ENCODE measurements at regions not wholly inside any gene's neighbourhood (a gene's known extent, or its start where the extent isn't known, plus 50 kb on each side); places are given as distances from the start of the nearest gene placed in this dataset.
"Not testable (repeated sequence)": the region's sequence is repeated elsewhere in the genome, so short reads cannot be mapped to it uniquely, and the experiment has no call there.

DNA sequence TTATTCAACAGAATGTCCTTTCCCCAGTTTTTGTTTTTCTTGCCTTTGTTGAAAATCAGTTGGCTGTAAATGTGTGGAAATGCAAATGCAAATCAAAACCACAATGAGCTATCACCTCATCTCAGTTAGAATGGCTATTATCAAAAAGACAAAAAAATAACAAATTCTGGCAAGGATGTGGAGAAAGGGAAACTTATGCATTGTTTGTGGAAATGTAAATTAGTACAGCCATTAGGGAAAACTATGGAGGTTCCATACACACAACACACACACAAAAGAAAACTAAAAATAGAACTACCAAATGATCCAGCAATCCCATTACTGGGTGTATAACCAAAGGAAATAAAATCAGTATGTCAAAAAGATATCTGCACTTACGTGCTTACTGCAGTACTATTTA lies 518.8 kb upstream of the ATXN7L3B start:
- no peak for DNase-seq

DNA sequence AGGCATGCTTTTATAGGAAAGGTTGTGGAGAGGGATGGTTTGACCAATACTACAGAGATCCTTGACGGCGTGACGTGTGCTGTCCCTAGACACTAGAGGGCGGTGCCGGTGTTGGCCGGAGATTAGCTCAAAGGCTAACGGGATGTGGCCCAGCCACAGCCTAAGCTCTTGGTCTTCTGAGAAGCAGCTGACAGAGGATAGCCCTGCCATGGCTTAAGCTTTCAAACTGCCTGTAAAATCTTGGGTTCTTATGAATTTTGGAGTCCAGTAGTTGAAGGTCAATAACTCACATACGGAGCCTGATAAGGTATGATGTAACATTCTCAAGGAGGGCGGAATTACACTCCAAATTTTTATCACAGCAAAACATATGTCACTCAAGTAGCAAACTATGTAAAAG lies 515.7 kb upstream of the ATXN7L3B start:
- DNase-seq = peak; percentile 49

DNA sequence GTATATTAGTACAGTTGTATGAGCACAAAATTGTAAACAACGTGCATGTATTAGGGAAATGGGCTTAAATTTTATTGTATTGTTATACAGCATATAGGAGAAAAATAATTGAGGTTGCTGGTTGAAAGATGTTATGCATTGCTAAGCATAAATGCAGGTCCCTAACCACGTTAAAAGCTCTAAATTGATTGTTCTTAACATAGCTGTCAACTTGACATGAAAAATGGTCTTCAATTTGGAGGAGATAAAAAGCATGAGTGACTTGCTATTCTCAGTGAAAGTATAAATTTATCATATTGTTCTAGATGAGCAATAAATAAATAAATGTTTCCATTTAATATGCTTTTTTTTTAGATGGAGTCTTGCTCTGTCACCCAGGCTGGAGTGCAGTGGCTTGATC lies 506.6 kb upstream of the ATXN7L3B start:
- no peak for DNase-seq

DNA sequence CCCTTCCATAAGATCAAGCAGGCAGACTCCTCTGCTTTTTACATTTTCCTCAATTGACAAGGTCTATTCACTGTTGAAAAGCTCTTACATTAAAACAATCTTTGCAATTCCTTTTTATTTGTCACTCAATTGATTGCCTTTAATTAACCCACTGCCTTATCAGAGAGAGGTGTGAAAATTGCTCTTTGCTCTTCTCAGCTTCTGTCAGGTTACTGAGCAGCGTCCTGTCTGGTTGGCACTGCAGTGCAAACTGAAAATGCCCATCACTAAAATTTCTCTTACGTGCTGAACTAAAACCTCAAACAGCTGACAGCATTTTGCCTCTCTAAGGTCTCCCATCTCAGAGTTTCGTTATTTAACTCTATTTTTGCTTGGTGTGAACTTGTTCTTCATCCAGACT lies 504.1 kb upstream of the ATXN7L3B start:
- DNase-seq = no peak

DNA sequence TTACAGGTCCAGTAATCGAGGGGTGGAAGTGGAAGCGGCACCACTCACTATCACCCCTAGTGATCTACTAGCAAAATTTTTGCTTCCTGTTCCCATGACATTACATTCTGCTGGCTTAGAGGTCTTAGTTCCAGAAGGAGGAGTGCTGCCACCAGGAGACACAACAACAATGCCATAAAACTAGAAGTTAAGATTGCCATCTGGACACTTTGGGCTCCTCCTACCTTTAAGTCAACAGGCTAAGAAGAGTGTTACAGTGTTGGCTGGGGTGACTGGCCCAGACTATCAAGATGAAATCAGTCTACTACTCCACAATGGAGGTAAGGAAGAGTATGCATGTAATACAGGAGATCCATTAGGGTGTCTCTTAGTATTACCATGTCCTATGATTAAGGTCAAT lies 498.5 kb upstream of the ATXN7L3B start:
- not testable (repeated sequence) for DNase-seq

DNA sequence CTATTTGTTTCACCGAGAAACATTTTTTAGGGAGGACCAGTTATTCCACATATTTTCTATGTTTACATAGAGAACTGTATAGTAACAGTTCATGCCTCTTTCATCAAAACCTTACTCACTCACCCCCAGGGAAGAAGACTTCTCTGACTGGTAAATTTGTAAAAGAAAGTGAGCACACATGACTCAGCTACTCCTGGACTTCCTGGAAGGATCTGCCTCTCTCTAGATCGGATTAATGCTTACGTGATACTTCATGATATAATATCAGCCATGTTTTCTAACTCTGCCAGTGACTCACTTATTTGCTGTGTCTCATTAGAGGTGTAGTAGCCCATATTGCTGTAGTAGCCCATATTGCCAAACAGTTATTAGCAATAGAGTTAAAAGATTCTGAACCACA lies 494.3 kb upstream of the ATXN7L3B start:
- DNase-seq = no peak

DNA sequence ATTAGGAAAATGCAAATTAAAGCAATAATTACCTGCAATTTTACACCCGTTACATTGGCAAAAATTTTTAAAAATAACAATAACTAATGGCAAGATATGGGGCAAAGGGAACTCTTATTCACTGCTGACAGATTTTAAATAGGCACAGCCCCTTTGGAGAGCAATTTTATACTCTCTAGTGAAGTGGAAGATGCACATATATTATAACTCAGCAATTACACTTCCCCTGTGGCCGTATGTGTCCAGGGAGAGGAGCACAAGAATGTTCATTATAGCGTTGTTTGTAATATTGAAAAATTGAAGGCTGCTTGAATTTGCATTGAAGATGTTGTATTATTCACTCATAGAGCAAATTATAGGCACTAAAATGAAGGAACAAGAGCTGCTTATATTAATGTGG lies 488.3 kb upstream of the ATXN7L3B start:
- no peak for DNase-seq

DNA sequence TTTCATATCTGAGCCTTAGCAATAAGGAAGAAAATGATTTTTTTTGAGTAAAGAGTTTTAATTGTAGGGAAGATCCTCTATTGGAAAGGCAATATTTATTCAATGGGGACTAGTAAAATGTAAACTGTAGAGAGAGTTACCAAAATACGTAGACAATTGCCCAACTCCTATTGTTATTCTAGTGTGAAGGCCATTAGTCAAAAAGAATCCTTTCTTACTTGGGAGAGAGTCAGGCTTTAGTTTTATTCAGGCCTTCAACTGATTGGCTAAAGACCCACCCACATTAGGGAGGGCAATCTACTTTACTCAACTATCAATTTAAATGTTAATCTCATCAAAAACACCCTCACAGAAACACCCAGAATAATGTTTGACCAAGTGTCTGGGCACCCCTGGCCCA lies 485.8 kb upstream of the ATXN7L3B start:
- DNase-seq = no peak

DNA sequence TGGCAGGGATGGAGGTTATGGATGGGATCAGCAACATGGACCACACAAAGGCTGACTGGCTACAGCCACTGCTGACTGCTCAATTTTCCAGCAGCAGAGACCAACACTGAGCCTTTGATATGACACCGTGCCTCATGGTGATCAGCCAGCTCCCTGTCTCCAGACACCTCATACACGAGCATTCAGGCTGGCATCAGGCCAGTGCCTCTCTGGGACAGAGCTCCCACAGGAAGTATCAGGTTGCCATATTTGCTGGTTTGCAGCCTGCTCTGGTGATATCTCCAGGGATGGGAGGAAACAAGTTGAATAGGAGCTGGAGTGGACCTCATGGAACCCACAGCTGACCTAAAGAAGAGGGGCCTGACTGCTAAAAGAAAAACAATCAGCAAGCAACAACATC lies 471.2 kb upstream of the ATXN7L3B start:
- DNase-seq = no peak

DNA sequence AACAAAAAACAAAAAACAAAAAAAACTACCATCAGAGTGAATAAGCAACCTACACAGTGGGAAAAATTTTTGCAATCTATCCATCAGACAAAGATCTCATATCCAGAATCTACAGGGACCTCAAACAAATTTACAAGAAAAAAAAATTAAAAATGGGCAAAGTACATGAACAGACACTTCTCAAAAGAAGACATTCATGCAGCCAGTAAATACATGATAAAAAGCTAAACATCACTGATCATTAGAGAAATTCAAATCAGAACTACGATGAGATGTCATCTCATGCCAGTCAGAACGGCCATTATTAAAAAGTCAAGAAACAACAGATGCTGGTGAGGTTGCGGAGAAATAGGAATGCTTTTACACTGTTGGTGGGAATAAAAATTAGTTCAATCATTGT lies 466.5 kb upstream of the ATXN7L3B start:
- DNase-seq = no peak

DNA sequence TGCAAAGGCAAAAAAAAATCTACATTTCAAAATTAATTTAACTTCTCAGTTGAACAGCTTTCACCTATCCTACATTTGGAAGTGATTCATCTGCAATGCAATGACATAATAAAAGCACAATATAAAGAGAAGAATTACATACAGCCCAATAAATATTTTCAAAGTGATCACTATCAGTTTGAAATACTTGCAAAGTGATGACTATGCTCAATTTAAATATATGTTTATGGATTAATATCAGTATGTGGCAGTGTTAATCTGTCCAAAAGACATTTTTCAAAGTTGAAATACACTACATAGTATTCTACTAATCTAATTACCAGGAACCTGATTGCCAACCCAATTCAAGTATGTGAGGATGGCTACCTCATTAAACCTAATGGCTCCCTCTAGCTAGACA lies 460.7 kb upstream of the ATXN7L3B start:
- DNase-seq = no peak

DNA sequence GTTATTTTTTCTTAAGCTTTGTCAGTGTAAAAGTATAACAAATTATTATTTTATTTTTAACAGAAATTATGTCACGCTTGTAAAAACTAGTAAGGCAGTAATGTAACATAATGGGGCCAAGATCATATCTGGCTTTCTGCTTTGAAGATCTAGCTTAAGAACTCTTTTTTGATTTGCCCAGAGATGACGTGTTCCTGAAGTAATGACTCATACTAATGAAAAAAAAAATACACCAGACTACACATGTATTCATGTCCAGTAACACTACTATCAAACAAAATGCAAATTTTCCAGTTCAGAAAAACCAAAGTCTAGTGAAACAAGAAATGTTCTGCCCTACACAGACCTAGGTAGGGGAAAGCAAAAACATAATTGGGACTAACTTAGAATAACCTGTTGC lies 432.2 kb upstream of the ATXN7L3B start:
- no peak for DNase-seq

DNA sequence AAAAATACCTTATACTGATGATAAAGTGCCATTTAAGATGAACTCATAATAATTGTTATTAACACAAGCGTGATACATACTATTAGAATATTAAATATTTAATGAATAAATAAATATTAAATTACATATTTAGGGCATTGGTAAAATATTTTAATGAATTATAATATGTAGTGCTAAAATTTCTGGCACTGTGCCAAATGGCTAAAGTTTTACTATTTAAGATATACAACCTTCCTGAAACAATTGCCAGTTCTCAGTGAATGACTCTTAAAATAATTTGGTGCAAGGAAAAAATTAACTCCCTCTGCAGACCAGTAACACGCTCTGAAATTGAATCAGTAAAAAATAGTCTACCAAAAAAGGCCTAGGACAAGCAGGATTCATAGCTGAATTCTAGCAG lies 428.9 kb upstream of the ATXN7L3B start:
- no peak for DNase-seq

DNA sequence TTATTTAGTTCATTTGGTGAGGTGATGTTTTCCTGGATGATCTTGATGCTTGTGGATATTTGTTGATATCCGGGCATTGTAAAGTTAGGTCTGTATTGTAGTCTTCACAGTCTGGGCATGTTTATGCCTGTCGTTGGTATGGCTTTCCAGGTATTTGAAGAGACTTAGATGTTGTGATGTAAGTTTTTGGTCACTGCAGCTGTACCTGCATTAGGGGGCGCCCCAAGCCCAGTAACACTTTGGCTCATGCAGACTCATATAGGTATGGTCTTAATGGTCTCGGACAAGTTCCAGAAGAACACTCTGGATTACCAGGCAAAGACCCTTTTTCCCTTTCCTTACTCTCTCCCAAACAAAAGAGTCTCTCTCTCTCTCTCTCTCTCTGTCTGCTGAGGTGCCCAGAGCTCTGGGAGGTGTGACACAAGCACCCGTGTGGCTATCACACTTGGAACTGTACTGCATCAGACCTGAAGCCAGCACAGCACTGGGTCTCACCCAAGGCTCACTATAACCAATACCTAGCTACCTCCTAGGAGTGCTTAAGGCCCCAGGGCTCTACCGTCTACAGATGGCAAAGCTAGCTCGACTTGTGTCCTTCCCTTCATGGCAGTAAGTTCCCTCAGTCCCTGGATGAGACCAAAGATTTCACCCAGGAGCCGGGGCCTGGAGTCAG lies 425.8 kb upstream of the ATXN7L3B start:
- peak; percentile 25 for DNase-seq

DNA sequence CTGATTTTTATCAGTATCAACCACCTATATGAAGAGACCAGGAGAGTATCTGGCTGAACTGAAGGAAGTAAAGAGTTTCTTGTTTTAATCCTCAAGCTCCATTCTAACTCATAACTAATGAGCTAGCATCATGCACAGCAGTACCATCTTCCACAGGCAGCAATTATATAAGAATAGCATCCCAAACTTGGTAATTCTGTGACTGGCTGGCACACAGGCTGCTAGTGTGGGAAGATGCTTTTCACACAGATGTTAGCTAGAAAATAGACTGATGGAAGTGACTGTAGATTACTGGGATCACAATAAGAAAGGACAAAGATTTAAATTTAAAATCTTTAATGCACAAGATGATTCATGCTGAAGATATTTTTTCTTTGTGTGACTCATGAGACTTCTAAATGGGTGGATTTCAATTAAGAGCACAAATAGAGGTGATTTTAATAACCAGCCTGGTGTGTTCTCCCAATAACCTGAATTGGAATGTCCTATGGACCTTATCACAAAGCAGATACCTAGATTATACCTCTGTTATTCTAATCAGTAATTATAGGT lies 417.7 kb upstream of the ATXN7L3B start:
- DNase-seq = no peak

DNA sequence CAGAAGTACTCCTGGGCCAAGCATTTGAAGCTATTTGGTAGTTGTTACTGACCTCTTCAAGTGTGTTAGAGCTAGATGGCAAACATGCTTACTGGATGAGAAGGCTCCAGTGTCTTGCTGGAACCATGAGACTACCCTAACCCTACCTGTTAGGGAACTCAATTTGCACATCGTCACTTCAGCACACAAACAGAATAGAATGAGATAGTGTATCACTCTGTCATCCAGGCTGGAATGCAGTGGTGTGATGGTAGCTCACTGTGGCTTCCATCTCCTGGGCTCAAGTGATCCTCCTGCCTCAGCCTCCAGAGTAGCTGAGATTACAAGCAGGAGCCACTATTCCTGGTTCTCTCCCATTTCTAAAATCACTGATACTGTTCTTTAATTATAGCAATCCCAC lies 417.0 kb upstream of the ATXN7L3B start:
- no peak for DNase-seq

DNA sequence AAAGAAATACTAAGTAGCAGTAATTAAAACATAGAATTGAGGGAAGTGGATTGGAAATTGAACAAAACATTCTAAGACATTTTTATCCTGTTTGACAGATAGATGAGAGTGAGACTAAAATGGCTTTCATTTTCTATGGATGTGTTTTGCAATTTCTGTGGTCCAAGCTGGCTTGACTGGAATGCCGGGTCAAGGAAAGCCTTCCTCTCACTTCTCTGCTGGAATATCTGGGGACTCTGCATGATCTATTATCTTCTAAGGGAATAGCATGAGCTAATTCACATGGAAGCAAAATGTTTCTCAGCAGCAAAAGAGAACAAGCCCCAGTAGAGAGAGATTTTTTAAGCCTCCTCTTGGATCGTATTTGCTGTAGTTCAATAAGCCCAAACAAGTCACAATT lies 407.9 kb upstream of the ATXN7L3B start:
- DNase-seq = no peak

DNA sequence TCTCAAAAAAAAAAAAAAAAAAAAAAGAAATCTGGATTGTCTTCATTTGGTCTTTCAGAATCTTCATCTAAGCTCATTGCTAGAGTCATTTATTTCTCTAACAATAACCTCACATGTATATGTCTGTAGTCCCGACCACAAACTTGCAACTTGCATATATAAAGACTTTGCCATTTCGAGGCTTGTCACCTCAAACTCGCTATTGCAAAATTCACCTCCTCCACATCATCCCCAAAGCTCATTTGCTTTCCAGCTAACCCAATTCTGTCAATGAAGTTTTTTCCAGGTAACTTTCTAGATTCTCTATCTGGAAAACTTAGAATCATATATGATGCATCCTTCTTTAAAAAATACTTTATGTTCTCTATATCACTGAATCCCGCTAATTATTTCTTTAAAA lies 393.2 kb upstream of the ATXN7L3B start:
- no peak for DNase-seq

DNA sequence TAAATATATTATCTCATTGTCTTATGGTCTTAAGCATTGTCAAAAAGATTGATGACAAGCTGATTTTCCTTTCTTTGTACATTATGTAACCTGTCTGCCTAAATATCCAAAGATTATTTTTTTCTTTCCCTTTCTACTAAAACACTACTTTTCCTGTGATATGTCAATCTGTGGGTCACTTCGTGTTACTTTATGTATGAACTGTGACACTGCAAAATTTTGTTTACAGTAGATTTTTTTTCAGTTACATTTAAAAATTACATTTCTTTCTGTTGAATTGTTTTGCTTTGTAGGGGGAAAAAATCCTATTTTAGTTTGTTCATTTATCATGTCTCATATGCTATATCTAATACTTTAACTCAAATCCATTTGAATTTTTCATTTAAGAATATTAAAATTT lies 392.3 kb upstream of the ATXN7L3B start:
- DNase-seq = no peak

DNA sequence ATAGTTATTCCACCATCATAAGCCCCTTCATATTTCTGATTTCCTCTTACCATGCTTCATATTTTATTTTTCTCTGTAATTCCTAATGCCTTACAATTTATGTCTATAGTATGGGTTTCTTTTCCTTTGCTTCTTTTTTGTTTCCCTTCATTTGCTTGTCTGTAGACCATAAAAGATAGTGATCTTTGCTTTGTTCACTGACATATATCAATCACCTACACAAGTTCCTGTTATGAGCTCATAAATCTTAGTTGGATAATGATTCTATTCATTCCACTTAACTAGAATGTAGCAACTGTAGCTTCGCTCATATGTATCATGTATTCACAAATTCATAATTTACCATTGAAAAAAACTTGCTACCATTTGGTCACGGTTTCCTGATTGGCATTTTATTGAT lies 388.8 kb upstream of the ATXN7L3B start:
- DNase-seq = no peak

DNA sequence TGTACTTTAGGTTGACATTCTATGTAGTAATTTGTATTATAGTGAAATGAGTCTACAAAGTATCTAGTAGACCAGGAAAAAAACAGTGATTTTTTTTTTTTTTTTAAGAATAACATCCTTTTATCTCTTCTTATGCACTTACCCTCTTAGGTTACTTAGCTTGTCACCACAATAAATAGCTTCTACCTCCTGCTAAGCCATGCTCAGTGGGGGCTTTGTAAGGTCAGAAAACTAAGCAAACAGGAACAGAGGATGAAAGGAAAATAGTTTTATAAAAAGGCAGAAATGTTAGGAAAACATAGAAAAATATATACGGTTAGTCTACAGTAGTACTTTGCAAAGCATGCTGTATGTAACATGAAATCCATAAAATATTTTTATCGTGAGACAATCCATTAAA lies 385.3 kb upstream of the ATXN7L3B start:
- DNase-seq = no peak

DNA sequence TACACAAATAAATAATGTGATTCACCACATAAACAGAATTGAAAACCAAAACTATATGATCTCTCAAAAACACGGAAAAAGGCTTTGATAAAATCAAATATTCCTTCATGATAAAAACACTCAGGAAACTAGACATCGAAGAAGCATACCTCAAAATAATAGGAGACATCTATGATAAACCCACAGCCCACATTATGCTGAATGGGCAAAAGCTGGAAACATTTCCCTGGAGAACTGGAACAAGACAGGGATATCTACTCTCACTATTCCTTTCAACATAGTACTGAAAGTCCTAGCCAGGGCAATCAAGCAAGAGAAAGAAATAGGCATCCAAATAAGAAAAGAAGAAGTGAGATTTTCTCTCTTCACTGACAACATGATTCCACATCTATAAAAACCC lies 371.5 kb upstream of the ATXN7L3B start:
- DNase-seq = no peak

DNA sequence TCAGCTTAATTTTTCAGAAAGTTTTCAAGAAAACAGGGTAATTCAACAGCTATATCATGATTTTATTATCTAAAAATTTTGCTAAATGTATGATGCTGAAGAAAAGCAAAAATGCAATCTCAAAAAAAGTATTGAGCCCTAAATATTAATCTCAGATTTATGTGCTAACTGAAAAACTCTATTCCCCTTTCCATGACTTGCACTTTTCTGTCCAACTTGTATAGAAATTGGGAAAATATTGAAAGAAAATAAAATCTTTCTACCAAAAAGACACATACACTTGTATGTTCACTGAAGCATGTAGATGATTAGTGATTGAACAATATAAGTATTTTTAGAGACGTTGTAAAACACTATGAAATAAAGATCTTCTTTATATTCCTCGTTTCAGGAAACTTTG lies 368.0 kb upstream of the ATXN7L3B start:
- DNase-seq = no peak

DNA sequence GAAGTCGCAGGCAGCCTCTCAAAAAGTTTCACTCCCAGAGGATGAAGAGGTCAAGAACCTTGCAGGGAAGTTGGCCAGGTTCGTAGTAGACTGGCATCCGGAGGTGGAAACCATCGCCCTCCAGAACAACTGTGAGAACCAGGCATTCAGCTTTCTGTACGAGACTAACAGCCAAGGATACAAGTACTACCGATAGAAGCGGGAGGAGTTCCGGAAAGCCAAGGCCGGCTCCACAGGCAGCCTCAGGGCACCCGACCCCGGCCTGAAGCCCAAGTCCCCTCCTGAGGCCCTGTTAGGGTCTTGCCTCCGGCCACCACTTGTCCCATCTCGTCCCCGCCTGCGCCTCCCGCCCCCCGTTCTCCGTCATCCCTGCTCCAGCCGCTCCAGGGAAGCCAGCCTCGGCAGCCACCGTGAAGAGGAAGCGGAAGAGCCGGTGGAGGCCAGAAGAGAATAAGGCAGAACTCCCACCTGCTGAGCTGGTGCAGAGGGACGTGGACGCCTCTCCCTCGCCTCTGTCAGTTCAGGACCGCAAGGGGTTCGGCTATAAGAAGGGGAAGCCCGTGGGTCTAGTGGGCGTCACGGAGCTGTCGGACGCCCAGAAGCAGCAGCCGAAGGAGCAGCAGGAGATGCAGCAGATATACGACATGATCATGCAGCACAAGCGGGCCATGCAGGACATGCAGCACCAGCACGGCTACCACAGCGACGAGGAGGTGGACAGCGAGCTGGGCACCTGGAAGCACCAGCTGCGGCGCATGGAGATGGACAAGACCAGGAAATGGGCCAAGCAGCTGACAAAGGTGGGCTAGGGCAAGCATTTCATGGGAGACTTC lies 366.8 kb upstream of the ATXN7L3B start:
- DNase-seq = no peak

Measured in activated CD4-positive, alpha-beta T cell treated with anti-CD3 and anti-CD28 coated beads, Interleukin-10, Interleukin-2, amounts not matched to agents 100 ng/mL and 50 ng/mL, durations not matched to agents 16 hours and 8 hours (primary cell).